NCI-H2196 (cell line): ENCODE measurements at regions not wholly inside any gene's neighbourhood (a gene's known extent, or its start where the extent isn't known, plus 50 kb on each side); places are given as distances from the start of the nearest gene placed in this dataset.

Experiments used
- DNase-seq: peaks from one replicate; lab custom pipeline; 2025; ENCODE audit not compliant: unreplicated experiment; lab: John Stamatoyannopoulos, UW

GRCh38 chr17:57174591-57174990, 81.7 kb upstream of the MSI2 start:
- no peak for DNase-seq

- no peak for DNase-seq
These were observed 77.5 kb upstream of the MSI2 start for GRCh38 chr17:57178839-57179238.

GRCh38 chr17:57182621-57183020, 73.7 kb upstream of the MSI2 start:
- no peak for DNase-seq

GRCh38 chr17:57186226-57187019, 69.9 kb upstream of the MSI2 start:
- DNase-seq = peak; percentile 70

GRCh38 chr17:57187391-57187790, 68.9 kb upstream of the MSI2 start:
- DNase-seq = no peak

GRCh38 chr17:57195785-57196460, 60.4 kb upstream of the MSI2 start:
- peak; percentile 44 for DNase-seq

GRCh38 chr17:57197466-57198071, 58.8 kb upstream of the MSI2 start:
- no peak for DNase-seq

GRCh38 chr17:57201481-57201880, 54.8 kb upstream of the MSI2 start:
- DNase-seq = no peak

GRCh38 chr17:57203040-57203439, 53.3 kb upstream of the MSI2 start:
- DNase-seq = no peak
